GM12878 (cell line): ENCODE measurements at regions not wholly inside any gene's neighbourhood (a gene's known extent, or its start where the extent isn't known, plus 50 kb on each side); places are given as distances from the start of the nearest gene placed in this dataset.

Experiments
- EED ChIP-seq: sonication (generic); IDR thresholded peaks from 2 replicates; pipeline ENCODE4 v1.6.1; 2016; ENCODE audit warnings: antibody characterized with exemption, low read depth
- EP300 ChIP-seq, 2 experiments: fragments of 150-350 bp in 1 of 2; IDR thresholded peaks; 2 replicates each; pipeline ENCODE4 v1.6.1; 2011 to 2012; ENCODE audit warnings: low read depth in 2 of 2, low read length in 2 of 2, borderline replicate concordance in 1 of 2, improper control_type of control experiment in 1 of 2, inconsistent platforms in 1 of 2; ENCODE audit not compliant: control insufficient read depth in 1 of 2
- MEF2A ChIP-seq: IDR thresholded peaks from 2 replicates; pipeline ENCODE4 v1.6.1; 2011; ENCODE audit warnings: low read depth, mild to moderate bottlenecking, low read length, moderate library complexity; ENCODE audit not compliant: insufficient read depth
- MEF2B ChIP-seq: fragments of 450-650 bp; IDR thresholded peaks from 2 replicates; pipeline ENCODE4 v1.6.1; 2018; ENCODE audit warnings: mild to moderate bottlenecking, moderate library complexity; ENCODE audit not compliant: partially characterized antibody, poor library complexity, severe bottlenecking
- NR2C1 ChIP-seq: fragments of 450-650 bp; IDR thresholded peaks from 2 replicates; pipeline ENCODE4 v1.6.1; 2017; ENCODE audit warnings: antibody characterized with exemption, mild to moderate bottlenecking, moderate library complexity
- NRF1 ChIP-seq: conservative IDR thresholded peaks from 2 replicates; pipeline ENCODE4 v1.6.1; 2011; ENCODE audit warnings: mild to moderate bottlenecking, low read depth, low read length, improper control_type of control experiment
- POLR2AphosphoS5 ChIP-seq: IDR thresholded peaks from 2 replicates; pipeline ENCODE4 v1.6.1; 2011; ENCODE audit warnings: mild to moderate bottlenecking, low read length, inconsistent platforms
- SMAD5 ChIP-seq: IDR thresholded peaks from 2 replicates; pipeline ENCODE4 v1.6.1; 2016; ENCODE audit warnings: antibody characterized with exemption, low read depth
- TCF7 ChIP-seq: IDR thresholded peaks from 2 replicates; pipeline ENCODE4 v1.6.1; 2014; ENCODE audit warnings: antibody characterized with exemption, borderline replicate concordance
- ZBTB11 ChIP-seq: fragments of 450-650 bp; formaldehyde crosslinking; IDR thresholded peaks from 2 replicates; pipeline ENCODE4 v1.5.0; 2022; ENCODE audit warnings: mild to moderate bottlenecking, missing genetic modification characterization
- ZBTB4 ChIP-seq: fragments of 450-650 bp; formaldehyde crosslinking; IDR thresholded peaks from 2 replicates; pipeline ENCODE4 v1.4.0; 2022; ENCODE audit warnings: mild to moderate bottlenecking, moderate library complexity
- ZNF274 ChIP-seq: IDR thresholded peaks from one replicate; pipeline ENCODE4 v1.8.0; 2011; ENCODE audit not compliant: insufficient read length, insufficient read depth

- no peak for TF ChIP-seq ZBTB11
- TF ChIP-seq NR2C1, result no peak
- TF ChIP-seq ZNF274, result no peak
- no peak for TF ChIP-seq TCF7
- no peak for TF ChIP-seq MEF2B
- no peak for TF ChIP-seq NRF1
- no peak for TF ChIP-seq ZBTB4 (CRISPR knock-in tag)
- TF ChIP-seq MEF2A, result no peak
- TF ChIP-seq EED, result no peak
- no peak for TF ChIP-seq SMAD5
- no peak for TF ChIP-seq EP300 (IDR thresholded peaks at IDR 0.05; ENCODE audit: borderline replicate concordance in 1 of 2, control insufficient read depth in 1 of 2, low read depth in 2 of 2, low read length in 2 of 2)
- TF ChIP-seq POLR2AphosphoS5, result no peak
Observed at GRCh38 chr1:37257646-37258045, 216.7 kb upstream of the ZC3H12A start (continued).
